GM10266 (cell line): ENCODE measurements at regions not wholly inside any gene's neighbourhood (a gene's known extent, or its start where the extent isn't known, plus 50 kb on each side); places are given as distances from the start of the nearest gene placed in this dataset.

Source experiments
- DNase-seq: peaks from one replicate; pipeline ENCODE4 v3.0.0; 2012; ENCODE audit errors: extremely low spot score
- TF ChIP-seq, protein P1 (sequence below): IDR thresholded peaks from 2 replicates; pipeline ENCODE4 v1.5.1; 2012; ENCODE audit warnings: mild to moderate bottlenecking, low read depth; ENCODE audit not compliant: control insufficient read depth, insufficient read depth; ENCODE audit errors: missing control alignments

DNA sequence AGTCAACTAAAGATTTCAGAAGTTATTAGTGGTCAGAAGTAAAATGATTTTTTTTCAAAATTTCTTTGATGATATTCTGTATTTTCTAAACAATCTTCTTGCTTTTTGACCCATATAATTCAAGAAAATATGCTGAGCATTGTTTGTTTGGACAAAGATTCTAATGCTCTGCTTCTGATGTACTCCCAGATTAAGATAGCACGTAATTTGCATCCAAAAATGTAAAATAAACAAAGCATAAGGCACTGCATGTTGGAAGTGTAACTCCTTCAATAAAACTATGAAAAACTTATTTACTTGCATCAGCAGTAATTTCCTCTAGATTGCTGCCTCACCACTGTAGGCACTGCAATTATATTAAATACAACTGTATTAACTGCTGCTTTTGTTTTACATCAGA is 1054.1 kb downstream of the TTLL7 start:
- TF ChIP-seq, protein P1, sequence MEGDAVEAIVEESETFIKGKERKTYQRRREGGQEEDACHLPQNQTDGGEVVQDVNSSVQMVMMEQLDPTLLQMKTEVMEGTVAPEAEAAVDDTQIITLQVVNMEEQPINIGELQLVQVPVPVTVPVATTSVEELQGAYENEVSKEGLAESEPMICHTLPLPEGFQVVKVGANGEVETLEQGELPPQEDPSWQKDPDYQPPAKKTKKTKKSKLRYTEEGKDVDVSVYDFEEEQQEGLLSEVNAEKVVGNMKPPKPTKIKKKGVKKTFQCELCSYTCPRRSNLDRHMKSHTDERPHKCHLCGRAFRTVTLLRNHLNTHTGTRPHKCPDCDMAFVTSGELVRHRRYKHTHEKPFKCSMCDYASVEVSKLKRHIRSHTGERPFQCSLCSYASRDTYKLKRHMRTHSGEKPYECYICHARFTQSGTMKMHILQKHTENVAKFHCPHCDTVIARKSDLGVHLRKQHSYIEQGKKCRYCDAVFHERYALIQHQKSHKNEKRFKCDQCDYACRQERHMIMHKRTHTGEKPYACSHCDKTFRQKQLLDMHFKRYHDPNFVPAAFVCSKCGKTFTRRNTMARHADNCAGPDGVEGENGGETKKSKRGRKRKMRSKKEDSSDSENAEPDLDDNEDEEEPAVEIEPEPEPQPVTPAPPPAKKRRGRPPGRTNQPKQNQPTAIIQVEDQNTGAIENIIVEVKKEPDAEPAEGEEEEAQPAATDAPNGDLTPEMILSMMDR: no peak
- no peak for DNase-seq

- no peak for DNase-seq
- TF ChIP-seq, protein P1: no peak
Observed at GRCh38 chr1:82934074-82934473, 1064.9 kb downstream of the TTLL7 start.

GRCh38 chr1:82932727-82933126 is 1066.2 kb downstream of the TTLL7 start:
- no peak for DNase-seq
- TF ChIP-seq, protein P1: no peak

GRCh38 chr1:82932207-82932606 is 1066.7 kb downstream of the TTLL7 start:
- TF ChIP-seq, protein P1: no peak
- DNase-seq: no peak

DNA sequence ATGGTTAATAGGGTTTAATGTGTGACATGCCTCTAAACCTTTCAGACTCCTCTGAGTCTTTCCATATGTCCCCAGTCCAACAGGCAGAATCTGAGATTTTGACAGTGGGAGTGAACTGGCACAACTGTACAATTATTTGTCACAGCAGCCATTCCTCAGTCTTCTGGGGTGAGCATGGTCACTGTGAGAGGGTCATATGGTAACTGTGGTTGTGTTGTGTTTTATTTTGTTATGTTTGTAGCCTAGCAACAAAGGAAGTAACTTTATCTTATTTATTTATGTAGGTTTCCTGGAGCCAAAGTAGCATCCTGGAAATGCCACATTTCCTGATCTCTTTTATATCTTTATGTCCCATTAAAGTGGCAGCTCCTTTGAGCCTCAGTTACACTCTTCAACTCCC is 1067.9 kb downstream of the TTLL7 start:
- TF ChIP-seq, protein P1: no peak
- no peak for DNase-seq

- TF ChIP-seq, protein P1: no peak
- DNase-seq: no peak
Observed at GRCh38 chr1:82927753-82928152, 1071.2 kb downstream of the TTLL7 start.

GRCh38 chr1:82924666-82925065 is 1074.3 kb downstream of the TTLL7 start:
- TF ChIP-seq, protein P1: no peak
- DNase-seq: no peak
